Right lobe of liver (tissue), 4 donors: ENCODE measurements at regions not wholly inside any gene's neighbourhood (a gene's known extent, or its start where the extent isn't known, plus 50 kb on each side); places are given as distances from the start of the nearest gene placed in this dataset.

ENCODE experiments used
- POLR2A ChIP-seq: fragments of 450-650 bp; IDR thresholded peaks from one replicate; pipeline ENCODE4 v1.6.1; 2017; ENCODE audit warnings: antibody characterized with exemption, mild to moderate bottlenecking
- TF ChIP-seq, protein P1 (sequence below), 4 donors: fragments of 200-600 bp in 3 of 4; fragments of 450-650 bp in 1 of 4; IDR thresholded peaks; one replicate each; pipeline versions ENCODE4 v1.5.1 to v1.8.0; 2016 to 2022; ENCODE audit warnings: antibody characterized with exemption in 4 of 4, mild to moderate bottlenecking in 2 of 4
- donor health status: DM: no; HTN: no; CAD: no.
- donor health status: DM: no; HTN: no; CAD: no.
- donor health status: DM: no; HTN: yes; CAD: no.

DNA sequence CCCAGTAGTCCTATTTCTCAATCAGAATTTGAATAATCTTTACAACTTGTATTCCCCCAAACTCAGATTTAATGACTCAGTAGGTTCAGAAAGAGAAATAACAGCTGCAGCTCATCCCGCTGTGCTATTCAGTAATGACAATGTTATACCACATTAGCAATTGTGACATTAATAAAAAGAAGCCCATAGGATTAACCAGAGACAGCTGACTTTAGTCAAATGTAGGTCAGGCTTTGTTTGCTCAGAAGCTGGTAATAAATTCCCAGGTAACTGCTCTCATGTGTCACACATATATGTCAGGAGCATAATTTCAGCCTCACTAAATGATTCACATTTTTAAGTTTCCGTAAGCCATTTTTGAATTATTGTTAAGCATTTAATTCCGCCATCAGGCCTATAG is 222.0 kb upstream of the UBE2E2 start:
- TF ChIP-seq, protein P1, sequence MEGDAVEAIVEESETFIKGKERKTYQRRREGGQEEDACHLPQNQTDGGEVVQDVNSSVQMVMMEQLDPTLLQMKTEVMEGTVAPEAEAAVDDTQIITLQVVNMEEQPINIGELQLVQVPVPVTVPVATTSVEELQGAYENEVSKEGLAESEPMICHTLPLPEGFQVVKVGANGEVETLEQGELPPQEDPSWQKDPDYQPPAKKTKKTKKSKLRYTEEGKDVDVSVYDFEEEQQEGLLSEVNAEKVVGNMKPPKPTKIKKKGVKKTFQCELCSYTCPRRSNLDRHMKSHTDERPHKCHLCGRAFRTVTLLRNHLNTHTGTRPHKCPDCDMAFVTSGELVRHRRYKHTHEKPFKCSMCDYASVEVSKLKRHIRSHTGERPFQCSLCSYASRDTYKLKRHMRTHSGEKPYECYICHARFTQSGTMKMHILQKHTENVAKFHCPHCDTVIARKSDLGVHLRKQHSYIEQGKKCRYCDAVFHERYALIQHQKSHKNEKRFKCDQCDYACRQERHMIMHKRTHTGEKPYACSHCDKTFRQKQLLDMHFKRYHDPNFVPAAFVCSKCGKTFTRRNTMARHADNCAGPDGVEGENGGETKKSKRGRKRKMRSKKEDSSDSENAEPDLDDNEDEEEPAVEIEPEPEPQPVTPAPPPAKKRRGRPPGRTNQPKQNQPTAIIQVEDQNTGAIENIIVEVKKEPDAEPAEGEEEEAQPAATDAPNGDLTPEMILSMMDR (IDR thresholded peaks at IDR 0.05): no peak
- no peak for TF ChIP-seq POLR2A
